ENCODE measurements at regions not wholly inside any gene's neighbourhood (a gene's known extent, or its start where the extent isn't known, plus 50 kb on each side); places are given as distances from the start of the nearest gene placed in this dataset.

DNA sequence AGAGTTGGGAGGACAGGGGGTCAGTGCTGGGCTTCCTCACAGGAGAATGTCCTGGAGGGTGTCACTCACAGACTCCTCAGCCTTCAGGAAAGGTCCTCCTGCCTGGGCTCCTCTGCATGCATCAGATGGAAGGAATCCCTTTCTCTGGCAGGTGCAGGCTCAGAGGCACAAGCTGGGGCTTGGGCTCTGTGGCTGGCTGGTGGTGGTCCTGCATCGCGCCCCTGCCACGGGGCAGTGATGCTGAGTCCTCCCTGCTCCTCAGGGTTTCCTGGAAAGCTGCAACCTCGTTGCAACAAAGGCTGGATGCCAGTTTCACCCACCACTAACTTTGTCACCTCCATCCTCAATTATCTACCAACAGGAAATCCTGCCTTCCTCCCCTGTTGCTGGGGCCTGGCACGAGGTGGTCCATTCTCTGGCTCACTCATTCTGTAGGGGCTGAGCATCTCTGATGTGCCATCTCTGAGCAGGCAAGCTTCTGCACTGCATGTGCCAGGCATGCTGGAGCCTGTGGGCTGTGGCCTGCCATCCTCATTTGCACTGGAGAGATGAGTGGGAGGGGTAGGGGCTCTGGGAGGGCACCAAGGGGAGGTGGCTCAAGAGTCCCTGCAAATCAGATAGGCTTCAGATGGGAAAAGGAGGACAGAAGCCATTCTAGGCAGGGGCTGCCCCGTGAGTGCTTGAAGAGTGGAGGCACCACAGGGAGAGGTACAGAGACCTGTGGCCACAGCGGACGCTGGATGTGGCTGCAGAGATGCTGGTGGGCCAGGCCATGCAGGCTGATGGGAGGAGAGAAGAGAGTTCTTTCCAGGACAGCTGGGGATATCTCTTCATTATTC lies 272.6 kb upstream of the HS6ST1 start:
- TF ChIP-seq, protein P1, sequence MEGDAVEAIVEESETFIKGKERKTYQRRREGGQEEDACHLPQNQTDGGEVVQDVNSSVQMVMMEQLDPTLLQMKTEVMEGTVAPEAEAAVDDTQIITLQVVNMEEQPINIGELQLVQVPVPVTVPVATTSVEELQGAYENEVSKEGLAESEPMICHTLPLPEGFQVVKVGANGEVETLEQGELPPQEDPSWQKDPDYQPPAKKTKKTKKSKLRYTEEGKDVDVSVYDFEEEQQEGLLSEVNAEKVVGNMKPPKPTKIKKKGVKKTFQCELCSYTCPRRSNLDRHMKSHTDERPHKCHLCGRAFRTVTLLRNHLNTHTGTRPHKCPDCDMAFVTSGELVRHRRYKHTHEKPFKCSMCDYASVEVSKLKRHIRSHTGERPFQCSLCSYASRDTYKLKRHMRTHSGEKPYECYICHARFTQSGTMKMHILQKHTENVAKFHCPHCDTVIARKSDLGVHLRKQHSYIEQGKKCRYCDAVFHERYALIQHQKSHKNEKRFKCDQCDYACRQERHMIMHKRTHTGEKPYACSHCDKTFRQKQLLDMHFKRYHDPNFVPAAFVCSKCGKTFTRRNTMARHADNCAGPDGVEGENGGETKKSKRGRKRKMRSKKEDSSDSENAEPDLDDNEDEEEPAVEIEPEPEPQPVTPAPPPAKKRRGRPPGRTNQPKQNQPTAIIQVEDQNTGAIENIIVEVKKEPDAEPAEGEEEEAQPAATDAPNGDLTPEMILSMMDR (IDR thresholded peaks at IDR 0.05), result no peak
- TF ChIP-seq POLR2A (IDR thresholded peaks at IDR 0.05), result no peak

All from testis (tissue), 2 donors.